HG03139 (cell line): ENCODE measurements at regions not wholly inside any gene's neighbourhood (a gene's known extent, or its start where the extent isn't known, plus 50 kb on each side); places are given as distances from the start of the nearest gene placed in this dataset.
"Not testable (repeated sequence)": the region's sequence is repeated elsewhere in the genome, so short reads cannot be mapped to it uniquely, and the experiment has no call there.

ENCODE experiments used
- ATAC-seq: cut with Tn5 transposase; IDR thresholded peaks from one replicate; pipeline ENCODE4 v1.9.1; 2021; ENCODE audit not compliant: unreplicated experiment

GRCh38 chr9:19660019-19660418, 128.8 kb downstream of the SLC24A2 start:
- ATAC-seq: no peak

DNA sequence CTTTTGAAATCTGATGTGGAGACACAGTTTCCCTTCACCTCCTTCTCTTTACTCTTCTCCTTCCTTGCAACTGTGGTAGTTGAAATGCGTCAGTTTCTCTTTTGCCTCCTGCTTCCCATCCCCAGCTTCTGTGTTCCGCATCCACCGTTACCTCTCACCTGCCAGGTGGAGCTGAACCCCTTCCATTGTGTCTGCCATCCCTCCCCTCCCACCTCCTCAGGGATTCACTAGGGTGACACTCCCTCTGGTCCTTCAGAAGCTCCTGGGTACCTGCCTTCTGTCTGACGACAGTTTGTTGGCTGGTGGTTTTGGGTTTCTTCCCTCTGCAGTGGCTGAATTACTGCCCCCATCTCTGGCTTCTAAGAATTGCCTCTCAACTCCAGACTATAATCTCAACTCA, 132.1 kb downstream of the SLC24A2 start:
- no peak for ATAC-seq

- no peak for ATAC-seq
Measured at GRCh38 chr9:19651681-19652080, 137.2 kb downstream of the SLC24A2 start.

DNA sequence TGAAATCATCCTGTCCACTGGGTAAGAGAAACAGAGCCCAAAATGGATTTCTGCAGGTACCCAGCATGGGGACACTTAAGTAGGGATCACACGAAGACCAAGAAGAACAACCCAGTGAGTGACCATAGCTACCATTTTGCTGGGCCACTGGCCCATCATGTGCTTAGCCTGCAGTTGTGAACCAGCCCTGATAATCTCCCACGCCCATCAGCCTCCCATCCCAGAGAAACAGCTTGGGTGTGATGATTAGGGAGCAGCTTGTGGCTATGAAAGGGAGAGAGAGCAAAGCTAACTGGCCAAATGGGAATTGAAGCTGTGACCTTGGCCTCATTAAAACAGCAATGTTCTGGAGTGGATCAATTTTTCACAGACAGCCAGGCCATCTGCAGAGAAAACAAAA, 138.5 kb downstream of the SLC24A2 start:
- ATAC-seq: no peak

- ATAC-seq: no peak
Measured at GRCh38 chr9:19649336-19650041, 139.3 kb downstream of the SLC24A2 start.

- ATAC-seq: no peak
Measured at GRCh38 chr9:19648672-19649071, 140.2 kb downstream of the SLC24A2 start.

DNA sequence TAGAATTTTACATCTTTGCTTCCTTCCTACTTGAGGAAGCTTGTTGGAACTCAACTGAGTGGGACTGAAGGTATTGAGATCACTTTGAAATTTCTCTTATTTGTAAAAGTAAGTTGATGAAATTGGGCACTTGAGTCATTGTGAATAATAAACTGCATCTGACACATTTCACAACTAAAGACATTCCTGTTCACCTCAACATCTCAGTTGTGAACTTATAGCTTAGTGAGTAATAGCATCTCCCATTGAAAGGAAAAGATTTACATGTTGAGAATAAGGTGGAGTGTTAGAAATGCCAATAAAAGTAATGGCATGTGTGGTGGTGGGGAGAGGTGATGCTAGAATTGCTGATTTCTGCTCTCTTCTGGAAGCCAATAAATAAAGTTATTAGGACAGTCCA, 145.0 kb downstream of the SLC24A2 start:
- no peak for ATAC-seq

DNA sequence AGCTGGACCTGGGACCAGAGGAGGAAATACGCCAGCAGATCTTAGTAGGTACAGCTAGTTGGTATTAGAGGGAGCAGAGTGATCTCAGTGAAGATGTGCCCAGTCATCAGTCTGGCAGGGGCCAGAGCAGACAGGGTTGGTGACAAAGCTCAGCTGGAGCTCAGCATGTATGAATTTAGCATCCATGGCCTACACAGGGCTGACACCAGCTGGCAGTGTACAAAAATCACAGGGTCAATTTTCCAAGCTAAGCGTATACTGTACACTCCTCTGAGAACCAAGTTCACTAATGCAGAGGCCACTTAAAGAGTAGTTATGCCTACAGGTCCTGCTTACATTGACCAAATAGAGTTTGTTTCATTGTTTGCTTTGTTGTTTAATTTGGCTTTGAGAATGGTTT, 146.6 kb downstream of the SLC24A2 start:
- ATAC-seq: no peak

DNA sequence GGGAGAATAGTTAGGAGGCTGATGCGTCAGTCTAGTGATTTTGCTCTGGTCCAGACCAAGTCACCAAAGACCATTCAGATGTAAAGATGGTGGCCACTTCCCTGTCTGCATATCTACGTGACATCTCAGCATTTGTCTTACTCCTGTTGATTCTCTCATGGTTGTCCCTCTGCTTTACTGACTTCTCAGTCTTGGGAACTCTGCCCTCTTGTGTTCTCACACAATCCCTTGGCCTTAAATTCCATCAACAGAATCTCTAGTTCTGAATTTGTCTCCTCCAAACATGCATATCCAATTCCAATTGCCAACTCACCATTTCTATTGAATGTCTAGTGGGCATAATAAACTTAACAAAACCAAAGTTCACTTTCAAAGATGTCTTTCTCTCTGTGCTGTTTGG, 147.8 kb downstream of the SLC24A2 start:
- no peak for ATAC-seq

GRCh38 chr9:19640014-19640413, 148.8 kb downstream of the SLC24A2 start:
- ATAC-seq: no peak

GRCh38 chr9:19637084-19637483, 151.8 kb downstream of the SLC24A2 start:
- ATAC-seq: no peak

DNA sequence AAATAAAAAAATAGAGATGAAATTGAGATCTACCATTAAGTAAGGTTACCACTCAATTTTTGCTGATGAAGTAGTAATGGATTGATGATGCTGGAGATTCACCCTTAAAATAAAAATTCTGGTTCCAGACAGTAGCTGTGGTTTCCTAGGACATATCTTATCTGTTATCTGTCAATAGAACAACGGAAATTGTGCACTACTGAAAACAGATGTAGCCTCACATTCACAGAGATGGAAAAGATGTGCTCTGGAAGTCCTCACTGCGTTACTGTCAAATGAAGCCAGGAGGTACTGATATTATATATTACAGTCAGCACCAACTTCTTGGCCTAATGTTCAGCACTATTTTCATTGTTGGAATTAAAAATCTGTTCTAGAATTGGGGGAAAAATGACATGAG, 154.0 kb downstream of the SLC24A2 start:
- no peak for ATAC-seq

GRCh38 chr9:19631181-19631580, 157.7 kb downstream of the SLC24A2 start:
- no peak for ATAC-seq

DNA sequence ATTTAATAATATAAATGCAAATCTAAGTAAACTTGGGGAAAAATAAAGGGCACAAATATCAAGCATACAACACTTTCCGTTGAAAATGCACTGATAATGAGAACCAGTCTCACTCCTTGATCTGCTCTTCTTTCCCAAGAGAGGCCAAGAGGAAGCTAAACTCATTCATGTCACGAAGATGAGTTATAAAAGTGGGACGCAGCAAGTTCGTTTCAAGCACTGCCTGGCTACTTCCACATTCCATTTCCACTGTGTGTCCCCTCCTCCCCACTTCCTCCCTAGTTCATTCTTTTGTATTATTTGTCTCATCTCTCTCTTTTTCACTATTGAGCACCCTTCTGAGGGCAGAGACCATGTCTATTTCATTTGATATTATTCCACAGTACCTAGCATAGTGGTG, 158.1 kb downstream of the SLC24A2 start:
- no peak for ATAC-seq

GRCh38 chr9:19629488-19629887, 159.3 kb downstream of the SLC24A2 start:
- ATAC-seq: no peak

GRCh38 chr9:19625426-19625825, 163.4 kb downstream of the SLC24A2 start:
- not testable (repeated sequence) for ATAC-seq

DNA sequence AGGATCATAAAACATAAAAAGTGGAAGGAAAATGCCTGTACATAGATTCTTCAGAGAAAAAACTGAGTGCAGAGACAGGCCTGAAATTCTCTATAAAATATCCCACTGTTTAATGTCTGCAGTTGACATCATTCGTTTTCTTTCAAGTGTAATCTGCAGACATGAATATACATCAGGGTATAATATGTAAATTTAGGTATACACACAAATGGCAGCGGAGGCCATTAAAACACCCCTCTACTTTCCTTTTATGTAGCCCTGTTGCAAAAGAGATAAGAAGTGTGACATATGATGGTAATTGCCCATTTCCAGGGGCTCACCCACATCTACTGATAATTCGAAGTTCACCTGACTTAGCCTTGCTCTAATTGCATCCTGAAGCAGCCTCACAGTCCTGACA, 164.3 kb downstream of the SLC24A2 start:
- no peak for ATAC-seq

GRCh38 chr9:19623941-19624340, 164.9 kb downstream of the SLC24A2 start:
- ATAC-seq: no peak

DNA sequence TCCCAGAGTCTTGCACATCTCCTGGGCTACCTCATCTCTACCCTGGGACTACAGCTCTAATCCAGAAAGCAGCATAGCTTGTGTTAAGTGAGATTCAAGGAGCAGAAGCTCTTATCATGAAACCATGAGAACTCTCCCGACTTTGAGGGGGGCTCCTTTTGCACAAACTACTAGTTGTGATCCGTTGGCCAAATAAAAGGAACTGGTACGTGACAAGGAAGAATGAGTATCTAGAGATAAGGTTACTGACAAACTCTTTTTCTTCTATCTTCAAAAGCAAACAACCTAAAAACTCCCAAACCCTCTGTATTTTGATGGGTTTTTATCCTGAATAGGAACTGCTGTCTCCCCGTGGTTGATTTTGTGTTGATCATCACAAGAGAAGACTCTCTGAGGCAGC, 168.5 kb downstream of the SLC24A2 start:
- no peak for ATAC-seq

DNA sequence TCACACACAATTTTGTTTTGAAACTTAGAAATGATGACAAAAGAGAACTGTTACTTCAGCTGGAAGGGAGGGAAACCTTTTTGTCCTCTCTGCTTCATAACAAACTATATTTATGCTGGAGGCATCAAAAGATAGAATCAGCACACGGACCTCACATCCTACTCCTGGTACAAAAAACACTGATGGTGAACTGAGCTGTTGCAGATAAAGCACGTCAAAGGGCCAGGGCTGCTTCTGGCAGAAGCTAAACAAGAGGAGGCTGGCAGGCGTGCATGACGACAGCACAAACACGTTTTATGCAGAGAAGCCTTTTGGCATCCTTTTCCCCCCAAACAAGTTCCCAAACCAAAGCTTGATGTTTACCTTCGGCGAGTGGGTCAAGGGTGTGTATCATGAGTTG, 169.6 kb downstream of the SLC24A2 start:
- no peak for ATAC-seq

DNA sequence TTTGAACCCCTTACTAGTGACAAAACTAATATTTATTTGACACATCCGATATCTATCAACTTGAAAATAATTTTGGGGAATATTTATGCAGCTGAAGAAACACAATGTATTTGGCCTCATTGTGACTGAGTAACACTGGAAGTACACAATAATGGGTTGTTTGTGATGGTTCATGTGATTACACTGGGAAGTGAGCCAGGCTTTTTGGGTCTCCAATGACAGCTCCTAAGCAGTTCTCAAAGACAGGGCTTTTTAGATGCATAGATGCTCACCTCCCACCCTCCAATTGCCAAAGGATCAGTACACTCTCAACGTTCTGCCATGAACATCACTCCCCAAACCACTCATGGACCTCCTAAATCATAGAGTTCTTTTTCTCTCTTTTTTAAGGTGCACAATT, 170.0 kb downstream of the SLC24A2 start:
- ATAC-seq: no peak

- no peak for ATAC-seq
Measured at GRCh38 chr9:19615036-19615624, 173.7 kb downstream of the SLC24A2 start.

- ATAC-seq: no peak
Measured at GRCh38 chr9:19614294-19614693, 174.5 kb downstream of the SLC24A2 start.
